Tibial nerve (tissue), 4 donors: ENCODE measurements at regions not wholly inside any gene's neighbourhood (a gene's known extent, or its start where the extent isn't known, plus 50 kb on each side); places are given as distances from the start of the nearest gene placed in this dataset.
"Not testable (repeated sequence)": the region's sequence is repeated elsewhere in the genome, so short reads cannot be mapped to it uniquely, and the experiment has no call there.

ENCODE experiments used
- DNase-seq, 2 donors: peaks; one replicate each; pipeline ENCODE4 v3.0.0-alpha.2; 2019; ENCODE audit warnings: low spot score in 2 of 2
- H3K27ac ChIP-seq, 4 donors: fragments of 200-600 bp; sonication (generic) in 3 of 4; one replicate each; pipeline ENCODE4 v1.5.1; 2017 to 2019; ENCODE audit warnings: mild to moderate bottlenecking in 1 of 4
- H3K27me3 ChIP-seq, 2 donors: fragments of 200-600 bp; sonication (generic) in 1 of 2; one replicate each; pipeline versions ENCODE4 v1.5.1 to v1.6.0; 2017 to 2019
- H3K36me3 ChIP-seq, 3 donors: fragments of 200-600 bp; sonication (generic); one replicate each; pipeline ENCODE4 v1.5.1; 2018 to 2019
- H3K4me1 ChIP-seq, 4 donors: fragments of 200-600 bp; sonication (generic) in 3 of 4; one replicate each; pipeline ENCODE4 v1.5.1; 2017 to 2019
- H3K4me3 ChIP-seq, 4 donors: fragments of 200-600 bp; sonication (generic) in 3 of 4; one replicate each; pipeline ENCODE4 v1.5.1; 2017 to 2019; ENCODE audit warnings: mild to moderate bottlenecking in 1 of 4, moderate library complexity in 1 of 4
- H3K9me3 ChIP-seq, 4 donors: fragments of 200-600 bp; sonication (generic) in 3 of 4; one replicate each; pipeline ENCODE4 v1.5.1; 2017 to 2019
- CTCF ChIP-seq, 5 experiments: fragments of 200-600 bp in 3 of 5; fragments of 450-650 bp in 2 of 5; sonication (generic) in 3 of 5; IDR thresholded peaks; one replicate each; pipeline ENCODE4 v1.5.1; 2016 to 2019; ENCODE audit warnings: antibody characterized with exemption in 5 of 5, mild to moderate bottlenecking in 3 of 5, moderate library complexity in 2 of 5
- EP300 ChIP-seq, 2 donors: sonication (generic); formaldehyde crosslinking; IDR thresholded peaks; one replicate each; pipeline ENCODE4 v1.6.1; 2017; ENCODE audit warnings: antibody characterized with exemption in 2 of 2, mild to moderate bottlenecking in 1 of 2
- POLR2A ChIP-seq, 2 donors: fragments of 450-650 bp; IDR thresholded peaks; one replicate each; pipeline ENCODE4 v1.6.1; 2017; ENCODE audit warnings: antibody characterized with exemption in 2 of 2, mild to moderate bottlenecking in 2 of 2, moderate library complexity in 2 of 2
- WGBS, 2 donors: methylation state at CpG; one replicate each; pipeline ENCODE4 v1.1.5; 2018; 5-methylcytosine and 5-hydroxymethylcytosine counted together

- no peaks in the 10 kb centered on the region for H3K9me3 ChIP-seq
- no peaks in the 10 kb centered on the region for H3K36me3 ChIP-seq
- H3K4me1 ChIP-seq = no peaks in the 10 kb centered on the region
- no peak for DNase-seq
- no peak overlapping the region for H3K4me3 ChIP-seq
- WGBS, 2 donors = 65 to 78% methylated on average over 5 of the region's 5 CpGs
- no peak overlapping the region for H3K27ac ChIP-seq
- H3K27me3 ChIP-seq = no peaks in the 10 kb centered on the region
- TF ChIP-seq CTCF (IDR thresholded peaks at IDR 0.05) = no peak
- no peak for TF ChIP-seq POLR2A (IDR thresholded peaks at IDR 0.05)
- no peak for TF ChIP-seq EP300 (IDR thresholded peaks at IDR 0.05)
Observed at GRCh38 chrX:137143864-137144263, 110.1 kb upstream of the GPR101 start.

- not testable (repeated sequence) for DNase-seq, H3K4me3 ChIP-seq, H3K36me3 ChIP-seq, H3K9me3 ChIP-seq, H3K27me3 ChIP-seq, H3K27ac ChIP-seq, H3K4me1 ChIP-seq
- 85% methylated on average over 8 of the region's 8 CpGs; no CpG with 5 or more reads in 1 of the 2 donors for WGBS, 2 donors
Observed at GRCh38 chrX:137122651-137123050, 88.9 kb upstream of the GPR101 start.

- 48 to 54% methylated on average over 1 of the region's 1 CpG for WGBS, 2 donors
- peaks cover 0 to 3% (median 0%) of the 10 kb centered on the region in 4 donors for H3K9me3 ChIP-seq
- no peak for DNase-seq
Observed at GRCh38 chrX:137119049-137119448, 85.3 kb upstream of the GPR101 start.

GRCh38 chrX:137118536-137118935 is 84.7 kb upstream of the GPR101 start:
- H3K9me3 ChIP-seq = peaks cover 0 to 3% (median 0%) of the 10 kb centered on the region in 4 donors
- TF ChIP-seq CTCF (IDR thresholded peaks at IDR 0.05) (no peak), EP300 (IDR thresholded peaks at IDR 0.05) (no peak), POLR2A (IDR thresholded peaks at IDR 0.05) (no peak)
- H3K4me1 ChIP-seq = no peaks in the 10 kb centered on the region
- WGBS, 2 donors = 79 to 89% methylated on average over 1 of the region's 1 CpG
- H3K36me3 ChIP-seq = no peaks in the 10 kb centered on the region
- H3K4me3 ChIP-seq = no peak overlapping the region
- DNase-seq = no peak
- no peak overlapping the region for H3K27ac ChIP-seq
- no peaks in the 10 kb centered on the region for H3K27me3 ChIP-seq

More at GRCh38 chrX:137119049-137119448, 85.3 kb upstream of the GPR101 start:
- no peaks in the 10 kb centered on the region for H3K4me1 ChIP-seq
- no peaks in the 10 kb centered on the region for H3K36me3 ChIP-seq
- H3K4me3 ChIP-seq = no peak overlapping the region
- no peaks in the 10 kb centered on the region for H3K27me3 ChIP-seq
- no peak overlapping the region for H3K27ac ChIP-seq
- no peak for TF ChIP-seq CTCF (IDR thresholded peaks at IDR 0.05)
- TF ChIP-seq POLR2A (IDR thresholded peaks at IDR 0.05) = no peak
- no peak for TF ChIP-seq EP300 (IDR thresholded peaks at IDR 0.05)

GRCh38 chrX:137118136-137118535 is 84.3 kb upstream of the GPR101 start:
- Histone ChIP-seq H3K27ac (no peak overlapping the region), H3K36me3 (no peaks in the 10 kb centered on the region), H3K27me3 (no peaks in the 10 kb centered on the region), H3K4me3 (no peak overlapping the region), H3K9me3 (peaks cover 0 to 3% (median 0%) of the 10 kb centered on the region in 4 donors), H3K4me1 (no peaks in the 10 kb centered on the region)
- DNase-seq = no peak
- TF ChIP-seq CTCF (IDR thresholded peaks at IDR 0.05) = no peak
- no peak for TF ChIP-seq EP300 (IDR thresholded peaks at IDR 0.05)
- TF ChIP-seq POLR2A (IDR thresholded peaks at IDR 0.05) = no peak
- 46 to 69% methylated on average over 2 of the region's 2 CpGs for WGBS, 2 donors

GRCh38 chrX:137107877-137108276 is 74.1 kb upstream of the GPR101 start:
- H3K27ac ChIP-seq, H3K27me3 ChIP-seq, H3K4me3 ChIP-seq, H3K9me3 ChIP-seq, DNase-seq, H3K36me3 ChIP-seq, H3K4me1 ChIP-seq: not testable (repeated sequence)
- 85 to 86% methylated on average over 3 of the region's 3 CpGs for WGBS, 2 donors
